Suprapubic skin (tissue), 4 donors: ENCODE measurements at regions not wholly inside any gene's neighbourhood (a gene's known extent, or its start where the extent isn't known, plus 50 kb on each side); places are given as distances from the start of the nearest gene placed in this dataset.

Experiments used
- DNase-seq, 2 donors: peaks; one replicate each; pipeline ENCODE4 v3.0.0-alpha.2; 2019; ENCODE audit warnings: low spot score in 2 of 2
- H3K27ac ChIP-seq: fragments of 200-600 bp; sonication (generic); one replicate; pipeline ENCODE4 v1.5.1; 2019
- H3K27me3 ChIP-seq: fragments of 200-600 bp; sonication (generic); one replicate; pipeline ENCODE4 v1.5.1; 2019
- H3K36me3 ChIP-seq: fragments of 200-600 bp; sonication (generic); one replicate; pipeline ENCODE4 v1.5.1; 2019
- H3K4me1 ChIP-seq: fragments of 200-600 bp; sonication (generic); one replicate; pipeline ENCODE4 v1.5.1; 2019
- H3K4me3 ChIP-seq: fragments of 200-600 bp; sonication (generic); one replicate; pipeline ENCODE4 v1.5.1; 2019; ENCODE audit warnings: mild to moderate bottlenecking
- H3K9me3 ChIP-seq: fragments of 200-600 bp; sonication (generic); one replicate; pipeline ENCODE4 v1.5.1; 2019
- EP300 ChIP-seq: sonication (generic); formaldehyde crosslinking; IDR thresholded peaks from one replicate; pipeline ENCODE4 v1.6.1; 2017; ENCODE audit warnings: antibody characterized with exemption
- POLR2A ChIP-seq, 2 donors: fragments of 450-650 bp; IDR thresholded peaks; one replicate each; pipeline ENCODE4 v1.6.1; 2017; ENCODE audit warnings: antibody characterized with exemption in 2 of 2, mild to moderate bottlenecking in 2 of 2, moderate library complexity in 2 of 2
- POLR2AphosphoS5 ChIP-seq, 3 donors: sonication (generic); formaldehyde crosslinking; IDR thresholded peaks; one replicate each; pipeline ENCODE4 v1.6.1; 2017; ENCODE audit warnings: antibody characterized with exemption in 3 of 3
- WGBS: methylation state at CpG from one replicate; pipeline ENCODE4 v1.1.5; 2018; 5-methylcytosine and 5-hydroxymethylcytosine counted together
- TF ChIP-seq, protein P1 (sequence below), 2 donors: fragments of 200-600 bp in 1 of 2; fragments of 450-650 bp in 1 of 2; sonication (generic) in 1 of 2; IDR thresholded peaks; one replicate each; pipeline ENCODE4 v1.5.1; 2016 to 2019; ENCODE audit warnings: antibody characterized with exemption in 2 of 2, mild to moderate bottlenecking in 1 of 2, moderate library complexity in 1 of 2

DNA sequence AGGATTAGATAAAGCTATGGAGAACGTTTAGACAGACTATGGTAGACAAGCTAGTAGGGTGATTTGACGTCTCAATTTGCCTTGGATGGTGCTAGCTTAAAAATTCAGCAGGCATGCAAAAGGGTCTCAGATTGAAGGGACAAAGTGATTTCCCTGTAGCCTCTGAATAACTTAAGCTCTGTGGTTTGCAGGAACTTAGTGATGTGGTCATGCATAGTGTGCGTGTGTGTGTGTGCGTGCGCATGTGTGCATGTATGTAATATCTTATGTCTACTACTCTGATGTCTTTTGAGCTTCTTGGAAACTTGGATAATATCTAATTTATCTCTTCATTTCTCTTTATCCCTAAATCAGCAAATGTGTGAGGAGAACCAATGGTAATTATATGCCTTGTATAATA is 183.6 kb upstream of the TNC start:
- H3K9me3 ChIP-seq = no peaks in the 10 kb centered on the region
- no peak for TF ChIP-seq POLR2AphosphoS5 (IDR thresholded peaks at IDR 0.05)
- no peak for TF ChIP-seq POLR2A (IDR thresholded peaks at IDR 0.05)
- TF ChIP-seq EP300 = no peak
- TF ChIP-seq, protein P1, sequence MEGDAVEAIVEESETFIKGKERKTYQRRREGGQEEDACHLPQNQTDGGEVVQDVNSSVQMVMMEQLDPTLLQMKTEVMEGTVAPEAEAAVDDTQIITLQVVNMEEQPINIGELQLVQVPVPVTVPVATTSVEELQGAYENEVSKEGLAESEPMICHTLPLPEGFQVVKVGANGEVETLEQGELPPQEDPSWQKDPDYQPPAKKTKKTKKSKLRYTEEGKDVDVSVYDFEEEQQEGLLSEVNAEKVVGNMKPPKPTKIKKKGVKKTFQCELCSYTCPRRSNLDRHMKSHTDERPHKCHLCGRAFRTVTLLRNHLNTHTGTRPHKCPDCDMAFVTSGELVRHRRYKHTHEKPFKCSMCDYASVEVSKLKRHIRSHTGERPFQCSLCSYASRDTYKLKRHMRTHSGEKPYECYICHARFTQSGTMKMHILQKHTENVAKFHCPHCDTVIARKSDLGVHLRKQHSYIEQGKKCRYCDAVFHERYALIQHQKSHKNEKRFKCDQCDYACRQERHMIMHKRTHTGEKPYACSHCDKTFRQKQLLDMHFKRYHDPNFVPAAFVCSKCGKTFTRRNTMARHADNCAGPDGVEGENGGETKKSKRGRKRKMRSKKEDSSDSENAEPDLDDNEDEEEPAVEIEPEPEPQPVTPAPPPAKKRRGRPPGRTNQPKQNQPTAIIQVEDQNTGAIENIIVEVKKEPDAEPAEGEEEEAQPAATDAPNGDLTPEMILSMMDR (IDR thresholded peaks at IDR 0.05) = no peak
- 86% methylated on average over 5 of the region's 5 CpGs for WGBS
- no peak overlapping the region for H3K27ac ChIP-seq
- no peaks in the 10 kb centered on the region for H3K27me3 ChIP-seq
- H3K4me1 ChIP-seq = no peaks in the 10 kb centered on the region
- no peak overlapping the region for H3K4me3 ChIP-seq
- no peak for DNase-seq
- H3K36me3 ChIP-seq = no peaks in the 10 kb centered on the region

DNA sequence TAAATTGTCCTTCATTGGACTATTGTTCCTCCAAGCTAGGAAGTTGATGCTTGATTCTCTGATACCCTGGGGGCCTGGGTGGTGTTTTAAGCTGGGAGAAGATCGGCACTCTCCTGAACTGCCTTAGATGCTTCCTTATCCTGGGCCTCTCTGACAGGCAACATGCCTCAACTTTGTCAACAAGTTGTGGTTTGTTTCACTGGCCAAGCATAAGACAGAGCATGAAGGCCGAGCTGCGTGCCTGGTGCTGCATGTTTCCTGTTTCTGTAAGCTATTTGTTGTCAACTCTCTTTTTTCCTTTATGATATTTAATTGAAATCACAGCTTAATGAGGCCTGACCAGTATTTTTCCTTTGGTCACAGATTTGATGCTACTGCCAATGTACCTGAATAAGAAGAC is 187.6 kb upstream of the TNC start:
- no peak overlapping the region for H3K27ac ChIP-seq
- TF ChIP-seq POLR2AphosphoS5 (IDR thresholded peaks at IDR 0.05) (no peak), POLR2A (IDR thresholded peaks at IDR 0.05) (no peak), EP300 (no peak)
- TF ChIP-seq, protein P1 (IDR thresholded peaks at IDR 0.05) = no peak
- DNase-seq = no peak
- H3K4me3 ChIP-seq = no peak overlapping the region
- 40% methylated on average over 3 of the region's 3 CpGs for WGBS
- H3K4me1 ChIP-seq = no peaks in the 10 kb centered on the region
- H3K9me3 ChIP-seq = no peaks in the 10 kb centered on the region
- H3K36me3 ChIP-seq = no peaks in the 10 kb centered on the region
- H3K27me3 ChIP-seq = no peaks in the 10 kb centered on the region

DNA sequence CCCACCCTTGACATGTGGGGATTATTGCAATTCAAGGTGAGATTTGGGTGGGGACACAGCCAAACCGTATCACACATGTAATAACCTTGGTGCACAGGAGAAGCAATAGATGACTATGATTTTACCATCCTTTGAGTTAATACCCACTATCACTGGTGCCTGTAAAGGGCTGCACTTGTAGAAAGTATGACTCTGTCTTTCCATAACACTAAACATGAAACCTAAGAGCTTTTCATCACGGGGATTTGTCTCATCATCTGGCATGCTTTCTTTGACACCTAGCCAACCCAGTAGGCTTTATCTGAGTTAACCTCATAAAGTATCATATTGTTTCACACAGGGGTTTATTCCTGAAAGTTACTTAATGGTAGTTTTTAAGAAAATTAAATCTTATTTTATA is 188.9 kb upstream of the TNC start:
- WGBS = 60% methylated on average over 2 of the region's 2 CpGs

DNA sequence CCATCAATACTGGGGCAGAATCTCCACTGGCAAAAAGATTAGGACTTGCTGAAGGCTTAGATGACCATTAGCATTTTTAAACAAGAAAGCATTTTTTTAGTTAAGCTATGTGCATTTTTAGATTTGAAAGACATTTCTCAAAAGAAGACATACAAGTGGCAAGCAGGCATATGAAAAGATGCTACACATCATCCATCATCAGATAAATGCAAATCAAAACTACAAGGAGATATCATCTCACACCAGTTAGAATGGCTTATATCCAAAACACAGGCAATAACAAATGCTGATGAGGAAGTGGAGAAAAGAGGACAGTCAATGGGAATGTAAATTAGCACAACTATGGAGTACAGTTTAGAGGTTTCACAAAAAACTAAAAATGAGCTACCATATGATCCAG is 195.6 kb upstream of the TNC start:
- Histone ChIP-seq H3K9me3 (no peaks in the 10 kb centered on the region), H3K27ac (no peak overlapping the region), H3K36me3 (no peaks in the 10 kb centered on the region), H3K4me1 (no peaks in the 10 kb centered on the region), H3K27me3 (no peaks in the 10 kb centered on the region), H3K4me3 (no peak overlapping the region)
- TF ChIP-seq, protein P1 (IDR thresholded peaks at IDR 0.05) = no peak
- TF ChIP-seq EP300 = no peak
- TF ChIP-seq POLR2AphosphoS5 (IDR thresholded peaks at IDR 0.05) = no peak
- TF ChIP-seq POLR2A (IDR thresholded peaks at IDR 0.05) = no peak
- no peak for DNase-seq

More for the DNA sequence above, 188.9 kb upstream of the TNC start:
- Histone ChIP-seq H3K27ac (no peak overlapping the region), H3K27me3 (no peaks in the 10 kb centered on the region), H3K9me3 (no peaks in the 10 kb centered on the region), H3K36me3 (no peaks in the 10 kb centered on the region), H3K4me1 (no peaks in the 10 kb centered on the region), H3K4me3 (no peak overlapping the region)
- no peak for TF ChIP-seq EP300
- TF ChIP-seq, protein P1 (IDR thresholded peaks at IDR 0.05) = no peak
- TF ChIP-seq POLR2A (IDR thresholded peaks at IDR 0.05) = no peak
- TF ChIP-seq POLR2AphosphoS5 (IDR thresholded peaks at IDR 0.05) = no peak
- no peak for DNase-seq

DNA sequence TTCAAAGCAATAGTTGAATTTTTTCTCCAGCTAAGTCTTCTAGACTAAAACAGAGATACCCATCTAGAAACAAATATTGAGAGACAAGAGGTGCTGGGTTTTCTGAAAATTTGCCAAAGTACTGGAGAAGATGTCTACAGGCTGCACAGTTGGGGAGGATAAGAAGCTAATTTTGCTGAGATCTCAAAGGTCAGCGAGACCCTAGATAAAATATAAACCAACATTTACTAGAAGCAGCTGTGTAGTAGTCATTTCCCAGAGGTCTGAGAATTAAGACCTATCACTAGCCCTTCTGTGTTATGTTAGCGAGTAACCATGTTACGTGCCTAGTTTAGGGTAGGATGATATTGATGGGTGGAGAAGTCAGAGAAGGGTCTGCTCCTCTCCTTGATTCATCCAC is 208.5 kb upstream of the TNC start:
- no peaks in the 10 kb centered on the region for H3K9me3 ChIP-seq
- H3K4me1 ChIP-seq = peaks cover 14% of the 10 kb centered on the region
- TF ChIP-seq EP300 (no peak), POLR2AphosphoS5 (IDR thresholded peaks at IDR 0.05) (no peak), POLR2A (IDR thresholded peaks at IDR 0.05) (no peak)
- TF ChIP-seq, protein P1 (IDR thresholded peaks at IDR 0.05) = no peak
- no peak for DNase-seq
- H3K36me3 ChIP-seq = no peaks in the 10 kb centered on the region
- 93% methylated on average over 3 of the region's 3 CpGs for WGBS
- H3K27ac ChIP-seq = no peak overlapping the region
- no peaks in the 10 kb centered on the region for H3K27me3 ChIP-seq
- no peak overlapping the region for H3K4me3 ChIP-seq
